ENCODE measurements at regions not wholly inside any gene's neighbourhood (a gene's known extent, or its start where the extent isn't known, plus 50 kb on each side); places are given as distances from the start of the nearest gene placed in this dataset.
"Not testable (repeated sequence)": the region's sequence is repeated elsewhere in the genome, so short reads cannot be mapped to it uniquely, and the experiment has no call there.

DNA sequence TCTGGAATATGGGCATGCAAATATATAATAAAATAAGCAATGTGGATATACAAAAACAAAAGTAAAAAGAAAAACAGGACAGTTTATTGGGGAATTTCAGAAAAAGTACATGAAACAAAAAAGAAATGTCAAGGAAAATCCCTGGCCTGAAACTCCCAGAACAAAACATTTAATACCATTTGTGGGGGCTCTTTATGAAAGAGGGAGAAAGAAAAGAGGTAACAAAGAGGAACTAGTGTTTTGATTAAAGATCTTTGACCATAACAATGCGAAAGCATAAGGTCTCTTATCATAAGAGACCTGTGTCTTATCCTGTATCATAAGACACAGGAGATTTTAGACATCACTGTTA is 88.6 kb upstream of the ARID1B start:
- DNase-seq (ENCODE audit: low spot score), result no peak

- DNase-seq (ENCODE audit: low spot score), result peak; percentile 89
Observed at GRCh38 chr6:156687789-156688619, 89.2 kb upstream of the ARID1B start.

DNA sequence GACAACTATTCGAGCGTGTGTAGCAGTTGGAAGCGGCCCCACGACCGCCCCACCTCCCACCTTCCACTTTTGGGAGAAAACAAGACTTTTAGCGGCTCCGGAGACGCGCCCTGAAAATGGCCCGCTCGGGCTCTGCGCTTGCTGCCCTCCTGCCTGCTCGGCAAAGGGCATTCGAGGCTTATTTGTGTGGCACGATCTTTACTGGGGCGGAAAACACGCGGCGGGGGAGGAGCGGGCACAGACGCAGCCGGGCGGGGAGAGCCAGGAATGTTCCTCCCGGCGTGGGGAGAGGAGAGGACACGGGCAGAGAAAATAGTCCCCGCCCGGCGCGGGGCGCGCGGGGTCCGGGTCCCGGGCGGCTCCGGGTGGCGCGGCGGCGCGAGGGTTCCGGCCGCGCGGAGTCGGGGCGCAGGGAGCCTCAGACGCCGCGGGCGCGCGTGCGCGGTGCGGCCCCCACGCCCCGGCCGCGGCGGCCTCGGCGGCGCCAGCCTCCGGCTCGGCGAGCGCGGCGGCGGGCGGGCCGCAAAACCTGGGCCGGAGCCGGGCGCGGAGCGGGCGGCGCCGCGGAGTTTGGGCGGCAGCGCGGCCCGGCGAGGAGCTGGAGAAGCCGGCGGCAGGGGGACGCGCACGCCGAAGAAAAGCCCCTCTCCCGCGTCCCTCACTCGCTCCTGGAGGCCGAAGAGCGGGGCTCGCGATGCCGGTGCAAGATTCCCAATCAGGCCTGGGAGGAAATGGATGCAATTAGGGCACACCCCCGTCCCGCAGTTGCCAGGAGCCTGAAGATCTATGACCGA is 90.0 kb upstream of the ARID1B start:
- peak; percentile 81 for DNase-seq (ENCODE audit: low spot score)

DNA sequence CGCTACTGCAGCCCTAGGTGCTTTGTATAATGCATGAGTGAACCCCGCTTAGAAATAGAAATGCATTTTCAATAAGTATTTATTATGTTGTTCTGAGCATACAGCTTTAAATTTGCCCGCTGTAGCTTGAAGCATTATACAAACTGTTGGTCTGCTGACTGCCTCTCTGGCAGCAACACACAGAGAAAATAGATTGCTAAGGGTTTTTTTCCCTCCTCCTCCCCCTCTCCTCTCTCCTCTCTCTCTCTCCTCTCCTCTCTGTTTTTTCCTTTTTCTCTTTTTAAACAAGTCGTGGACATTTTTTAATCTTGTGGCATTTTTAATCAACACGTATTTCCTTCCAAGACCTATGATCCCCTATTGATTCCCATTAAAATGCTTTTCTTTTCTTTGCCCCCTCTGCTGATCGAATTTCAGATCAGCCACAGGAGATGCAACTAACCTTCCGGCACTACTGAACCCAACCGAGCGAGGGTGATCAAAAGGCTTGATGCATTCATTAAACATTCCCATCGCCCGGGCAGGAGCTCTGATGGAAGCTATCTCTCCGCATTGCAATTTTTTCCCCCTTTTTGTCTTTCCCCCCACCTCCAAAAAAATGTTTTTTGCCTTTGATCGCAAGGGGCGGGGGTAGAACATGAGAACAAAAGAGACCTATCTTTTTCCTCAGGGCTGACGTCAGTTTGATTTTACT is 90.7 kb upstream of the ARID1B start:
- DNase-seq (ENCODE audit: low spot score), result peak; percentile 68

GRCh38 chr6:156685823-156686222 is 91.4 kb upstream of the ARID1B start:
- DNase-seq (ENCODE audit: low spot score), result peak; percentile 36

GRCh38 chr6:156683821-156684220 is 93.4 kb upstream of the ARID1B start:
- DNase-seq (ENCODE audit: low spot score), result no peak

- no peak for DNase-seq (ENCODE audit: low spot score)
Observed at GRCh38 chr6:156676721-156677120, 100.5 kb upstream of the ARID1B start.

GRCh38 chr6:156674197-156674596 is 103.0 kb upstream of the ARID1B start:
- DNase-seq (ENCODE audit: low spot score), result no peak

GRCh38 chr6:156670097-156670496 is 107.1 kb upstream of the ARID1B start:
- DNase-seq (ENCODE audit: low spot score), result not testable (repeated sequence)

DNA sequence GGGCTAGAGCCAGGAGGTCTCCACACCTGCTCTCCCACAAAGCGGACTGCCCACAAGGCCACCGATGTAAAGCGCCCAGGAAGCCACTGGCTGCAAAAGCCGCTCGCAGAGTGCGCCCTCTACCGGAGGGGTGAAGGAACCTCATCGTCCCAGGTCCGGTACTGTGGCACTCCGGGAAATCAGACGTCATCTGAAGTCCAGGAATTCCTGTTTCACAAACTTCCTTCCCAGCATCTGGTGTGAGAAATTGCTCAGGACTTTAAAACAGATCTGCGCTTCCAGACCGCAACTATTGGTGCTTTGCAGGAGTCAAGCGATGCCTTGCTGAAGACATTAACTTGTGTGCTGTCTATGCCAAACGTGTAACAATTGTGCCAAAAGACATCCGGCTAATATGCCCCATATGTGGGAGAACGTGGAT is 115.1 kb upstream of the ARID1B start:
- DNase-seq (ENCODE audit: low spot score), result peak; percentile 88

- no peak for DNase-seq (ENCODE audit: low spot score)
Observed at GRCh38 chr6:156660389-156660788, 116.8 kb upstream of the ARID1B start.

GRCh38 chr6:156659822-156660198 is 117.4 kb upstream of the ARID1B start:
- DNase-seq (ENCODE audit: low spot score), result no peak

DNA sequence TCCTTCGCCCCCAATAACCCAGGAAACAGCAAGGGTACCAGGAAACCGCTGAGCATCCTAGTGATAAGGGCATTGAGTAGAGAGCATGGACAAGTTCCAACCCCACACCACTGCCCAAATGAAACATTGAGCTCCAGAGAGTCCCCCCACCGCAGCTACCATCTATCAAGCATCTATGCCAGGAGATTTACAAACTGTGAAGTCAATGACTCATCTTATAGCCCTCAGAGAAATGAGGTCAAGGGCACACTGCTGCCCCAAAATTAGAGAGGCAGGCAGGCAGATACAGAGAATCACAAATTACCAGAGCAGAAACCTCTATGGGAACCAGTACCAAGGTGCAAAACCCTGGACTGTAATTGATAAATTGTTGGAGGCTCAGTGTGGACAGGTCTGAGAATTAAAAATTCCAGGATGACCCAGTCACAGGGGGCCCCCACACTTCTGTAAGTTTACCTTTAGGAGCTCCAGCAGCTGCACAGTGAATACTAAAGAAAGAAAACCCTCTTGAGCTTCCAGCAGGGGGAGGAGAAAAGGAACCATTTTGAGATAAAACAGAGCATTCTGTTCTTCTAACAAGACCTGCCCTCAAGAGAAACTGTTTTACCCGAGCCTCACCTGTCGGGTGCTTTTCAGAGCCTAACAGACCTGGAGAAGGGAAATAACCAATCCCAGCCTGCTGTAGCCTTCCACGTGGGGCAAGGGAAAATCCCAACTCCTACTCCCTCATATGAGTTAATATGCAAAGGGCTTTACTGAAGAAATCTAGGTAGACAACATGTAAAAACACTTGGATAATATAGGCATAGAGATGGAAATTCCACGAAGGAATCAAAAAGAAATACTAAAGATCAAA is 118.0 kb upstream of the ARID1B start:
- DNase-seq (ENCODE audit: low spot score), result no peak

- DNase-seq (ENCODE audit: low spot score), result no peak
Observed at GRCh38 chr6:156658186-156658965, 118.8 kb upstream of the ARID1B start.

DNA sequence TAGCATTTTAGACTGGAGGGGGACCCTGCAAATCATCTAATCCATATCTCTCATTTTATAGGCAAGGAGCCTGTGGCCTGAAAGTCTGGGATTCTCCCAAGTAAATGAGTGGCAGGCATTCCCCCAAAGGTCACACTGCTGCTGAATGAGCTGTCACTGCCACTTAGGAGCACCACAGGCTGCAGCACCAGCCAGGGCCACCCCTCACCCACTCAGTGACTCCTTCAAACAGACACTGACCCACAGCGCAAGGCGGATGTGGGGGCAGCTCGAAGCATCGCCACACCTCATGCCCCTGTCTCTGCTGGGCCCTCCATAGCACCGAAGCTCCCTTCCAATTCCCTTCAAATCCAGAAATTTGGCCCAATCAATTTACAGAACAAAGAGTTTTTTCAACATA is 119.9 kb upstream of the ARID1B start:
- no peak for DNase-seq (ENCODE audit: low spot score)

GRCh38 chr6:156654919-156655918 is 122.0 kb upstream of the ARID1B start:
- DNase-seq (ENCODE audit: low spot score), result no peak

GRCh38 chr6:156652231-156652750 is 124.9 kb upstream of the ARID1B start:
- no peak for DNase-seq (ENCODE audit: low spot score)

- no peak for DNase-seq (ENCODE audit: low spot score)
Observed at GRCh38 chr6:156651486-156651885, 125.7 kb upstream of the ARID1B start.

GRCh38 chr6:156650896-156651390 is 126.2 kb upstream of the ARID1B start:
- DNase-seq (ENCODE audit: low spot score), result no peak
